Right ventricle myocardium superior (tissue), 1 donor: ENCODE measurements at regions not wholly inside any gene's neighbourhood (a gene's known extent, or its start where the extent isn't known, plus 50 kb on each side); places are given as distances from the start of the nearest gene placed in this dataset.

Source experiments
- ATAC-seq: fragments of 200-7000 bp; cut with Tn5 transposase; one replicate; pipeline ENCODE4 v1.9.1; 2020; ENCODE audit warnings: mild to moderate bottlenecking; ENCODE audit not compliant: poor library complexity
- DNase-seq: peaks from one replicate; pipeline ENCODE4 v3.0.0-alpha.2; 2020
- intact Hi-C: fragments of 100-400 bp; cut with DNase I; formaldehyde crosslinking; loops from one replicate; pipeline ENCODE4 v1.11.2; 2022
- donor health status: DM: no; HTN: yes; CAD: no; lungs with severe emphysema.

- intact Hi-C loops = no loop called here
- ATAC-seq (peak; percentile 88), DNase-seq (peak; percentile 56)
Measured at GRCh38 chr1:8082945-8083344, 56.8 kb upstream of the ERRFI1 start.

GRCh38 chr1:8078176-8078671 lies 52.1 kb upstream of the ERRFI1 start:
- intact Hi-C loops = no loop called here
- ATAC-seq (no peak), DNase-seq (no peak)

- DNase-seq (no peak), ATAC-seq (no peak)
- intact Hi-C loops = no loop called here
Measured at GRCh38 chr1:8077602-8078001, 51.5 kb upstream of the ERRFI1 start.

- DNase-seq = peak; percentile 72
- intact Hi-C loops = no loop called here
- peak; percentile 93 for ATAC-seq
Measured at GRCh38 chr1:8077120-8077573, 51.0 kb upstream of the ERRFI1 start.

GRCh38 chr1:8076176-8076575 lies 50.1 kb upstream of the ERRFI1 start:
- ATAC-seq = no peak
- no peak for DNase-seq
- intact Hi-C loops = no loop called here
